ENCODE measurements at regions not wholly inside any gene's neighbourhood (a gene's known extent, or its start where the extent isn't known, plus 50 kb on each side); places are given as distances from the start of the nearest gene placed in this dataset.

GRCh38 chr6:14552891-14553290 lies 435.3 kb downstream of the CD83 start:
- H3K9me2 ChIP-seq (ENCODE audit: insufficient read depth, low read length): no peaks in the 10 kb centered on the region
- no peaks in the 10 kb centered on the region for H3K79me2 ChIP-seq (replicated peaks; ENCODE audit: insufficient read depth, low read length)
- no peaks in the 10 kb centered on the region for H3K27me3 ChIP-seq (ENCODE audit: insufficient read depth, low read depth, low read length)
- TF ChIP-seq SMC3 (conservative IDR thresholded peaks at IDR 0.05; ENCODE audit: poor library complexity): no peak
- no peak for TF ChIP-seq EP300 (conservative IDR thresholded peaks at IDR 0.05; ENCODE audit: poor library complexity, severe bottlenecking)
- no peak for TF ChIP-seq RAD21 (conservative IDR thresholded peaks at IDR 0.05)
- no peak for TF ChIP-seq CTCF (IDR thresholded peaks at IDR 0.05; ENCODE audit: poor library complexity, severe bottlenecking)
- no peak for TF ChIP-seq MXI1 (conservative IDR thresholded peaks at IDR 0.05; ENCODE audit: poor library complexity, severe bottlenecking)
- TF ChIP-seq POLR2AphosphoS5 (IDR thresholded peaks at IDR 0.05): no peak
- TF ChIP-seq, protein P1, sequence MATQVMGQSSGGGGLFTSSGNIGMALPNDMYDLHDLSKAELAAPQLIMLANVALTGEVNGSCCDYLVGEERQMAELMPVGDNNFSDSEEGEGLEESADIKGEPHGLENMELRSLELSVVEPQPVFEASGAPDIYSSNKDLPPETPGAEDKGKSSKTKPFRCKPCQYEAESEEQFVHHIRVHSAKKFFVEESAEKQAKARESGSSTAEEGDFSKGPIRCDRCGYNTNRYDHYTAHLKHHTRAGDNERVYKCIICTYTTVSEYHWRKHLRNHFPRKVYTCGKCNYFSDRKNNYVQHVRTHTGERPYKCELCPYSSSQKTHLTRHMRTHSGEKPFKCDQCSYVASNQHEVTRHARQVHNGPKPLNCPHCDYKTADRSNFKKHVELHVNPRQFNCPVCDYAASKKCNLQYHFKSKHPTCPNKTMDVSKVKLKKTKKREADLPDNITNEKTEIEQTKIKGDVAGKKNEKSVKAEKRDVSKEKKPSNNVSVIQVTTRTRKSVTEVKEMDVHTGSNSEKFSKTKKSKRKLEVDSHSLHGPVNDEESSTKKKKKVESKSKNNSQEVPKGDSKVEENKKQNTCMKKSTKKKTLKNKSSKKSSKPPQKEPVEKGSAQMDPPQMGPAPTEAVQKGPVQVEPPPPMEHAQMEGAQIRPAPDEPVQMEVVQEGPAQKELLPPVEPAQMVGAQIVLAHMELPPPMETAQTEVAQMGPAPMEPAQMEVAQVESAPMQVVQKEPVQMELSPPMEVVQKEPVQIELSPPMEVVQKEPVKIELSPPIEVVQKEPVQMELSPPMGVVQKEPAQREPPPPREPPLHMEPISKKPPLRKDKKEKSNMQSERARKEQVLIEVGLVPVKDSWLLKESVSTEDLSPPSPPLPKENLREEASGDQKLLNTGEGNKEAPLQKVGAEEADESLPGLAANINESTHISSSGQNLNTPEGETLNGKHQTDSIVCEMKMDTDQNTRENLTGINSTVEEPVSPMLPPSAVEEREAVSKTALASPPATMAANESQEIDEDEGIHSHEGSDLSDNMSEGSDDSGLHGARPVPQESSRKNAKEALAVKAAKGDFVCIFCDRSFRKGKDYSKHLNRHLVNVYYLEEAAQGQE (IDR thresholded peaks at IDR 0.05; ENCODE audit: borderline replicate concordance): no peak
- TF ChIP-seq EZH2 (IDR thresholded peaks at IDR 0.05; ENCODE audit: borderline replicate concordance, insufficient read depth, low read length, poor library complexity, severe bottlenecking): no peak
- TF ChIP-seq TAF1 (IDR thresholded peaks at IDR 0.05; ENCODE audit: low read depth): no peak
- H3K36me3 ChIP-seq (ENCODE audit: insufficient read depth, low read length): no peaks in the 10 kb centered on the region
- no peak overlapping the region for H3K4me2 ChIP-seq (ENCODE audit: low read length)
- no peaks in the 10 kb centered on the region for H4K20me1 ChIP-seq (ENCODE audit: insufficient read depth)
- no peak overlapping the region for H2AFZ ChIP-seq (ENCODE audit: low read depth, low read length)
- no peak overlapping the region for H3K27ac ChIP-seq (ENCODE audit: low read length)
- peaks cover 4% of the 10 kb centered on the region for H3F3A ChIP-seq (ENCODE audit: insufficient read depth, low read length, poor library complexity, severe bottlenecking)
- H3K4me3 ChIP-seq (ENCODE audit: low read length): no peak overlapping the region
- no peak overlapping the region for H3K9ac ChIP-seq (ENCODE audit: low read length)
- H3K9me3 ChIP-seq (ENCODE audit: low read length): no peaks in the 10 kb centered on the region

GRCh38 chr6:14553515-14553914 lies 435.9 kb downstream of the CD83 start:
- Histone ChIP-seq H3K27me3 (ENCODE audit: insufficient read depth, low read depth, low read length) (no peaks in the 10 kb centered on the region), H3K36me3 (ENCODE audit: insufficient read depth, low read length) (no peaks in the 10 kb centered on the region), H3F3A (ENCODE audit: insufficient read depth, low read length, poor library complexity, severe bottlenecking) (peaks cover 4% of the 10 kb centered on the region), H3K9ac (ENCODE audit: low read length) (no peak overlapping the region), H3K9me3 (ENCODE audit: low read length) (no peaks in the 10 kb centered on the region), H3K79me2 (replicated peaks; ENCODE audit: insufficient read depth, low read length) (no peaks in the 10 kb centered on the region), H4K20me1 (ENCODE audit: insufficient read depth) (no peaks in the 10 kb centered on the region), H2AFZ (ENCODE audit: low read depth, low read length) (no peak overlapping the region), H3K4me3 (ENCODE audit: low read length) (no peak overlapping the region), H3K27ac (ENCODE audit: low read length) (no peak overlapping the region), H3K9me2 (ENCODE audit: insufficient read depth, low read length) (no peaks in the 10 kb centered on the region), H3K4me2 (ENCODE audit: low read length) (no peak overlapping the region)
- TF ChIP-seq, protein P1 (IDR thresholded peaks at IDR 0.05; ENCODE audit: borderline replicate concordance): no peak
- TF ChIP-seq RAD21 (conservative IDR thresholded peaks at IDR 0.05) (no peak), POLR2AphosphoS5 (IDR thresholded peaks at IDR 0.05) (no peak), CTCF (IDR thresholded peaks at IDR 0.05; ENCODE audit: poor library complexity, severe bottlenecking) (no peak), SMC3 (conservative IDR thresholded peaks at IDR 0.05; ENCODE audit: poor library complexity) (no peak), TAF1 (IDR thresholded peaks at IDR 0.05; ENCODE audit: low read depth) (no peak), MXI1 (conservative IDR thresholded peaks at IDR 0.05; ENCODE audit: poor library complexity, severe bottlenecking) (no peak), EZH2 (IDR thresholded peaks at IDR 0.05; ENCODE audit: borderline replicate concordance, insufficient read depth, low read length, poor library complexity, severe bottlenecking) (no peak), EP300 (conservative IDR thresholded peaks at IDR 0.05; ENCODE audit: poor library complexity, severe bottlenecking) (no peak)
